ENCODE measurements at regions not wholly inside any gene's neighbourhood (a gene's known extent, or its start where the extent isn't known, plus 50 kb on each side); places are given as distances from the start of the nearest gene placed in this dataset.

DNA sequence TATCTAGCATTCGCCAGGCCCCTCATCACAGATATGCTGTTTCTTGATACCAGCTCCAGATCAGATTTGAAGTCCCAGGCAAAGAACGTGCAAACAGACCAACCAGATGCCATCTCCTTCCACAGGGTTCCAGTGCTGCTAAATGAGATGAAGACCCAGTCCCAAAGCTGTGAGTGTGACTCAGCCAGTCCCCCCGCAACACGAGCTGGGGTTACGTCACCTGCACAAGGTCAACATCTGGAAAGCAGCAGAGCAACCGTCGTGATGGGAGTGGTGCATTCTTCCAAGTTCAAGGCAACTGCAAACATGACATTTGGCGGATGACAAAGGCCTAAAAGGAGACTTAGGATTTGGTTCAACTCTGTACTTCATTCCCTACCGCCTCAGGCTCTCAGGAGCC is 69.6 kb upstream of the TIAM1 start:
- TF ChIP-seq, protein P1, sequence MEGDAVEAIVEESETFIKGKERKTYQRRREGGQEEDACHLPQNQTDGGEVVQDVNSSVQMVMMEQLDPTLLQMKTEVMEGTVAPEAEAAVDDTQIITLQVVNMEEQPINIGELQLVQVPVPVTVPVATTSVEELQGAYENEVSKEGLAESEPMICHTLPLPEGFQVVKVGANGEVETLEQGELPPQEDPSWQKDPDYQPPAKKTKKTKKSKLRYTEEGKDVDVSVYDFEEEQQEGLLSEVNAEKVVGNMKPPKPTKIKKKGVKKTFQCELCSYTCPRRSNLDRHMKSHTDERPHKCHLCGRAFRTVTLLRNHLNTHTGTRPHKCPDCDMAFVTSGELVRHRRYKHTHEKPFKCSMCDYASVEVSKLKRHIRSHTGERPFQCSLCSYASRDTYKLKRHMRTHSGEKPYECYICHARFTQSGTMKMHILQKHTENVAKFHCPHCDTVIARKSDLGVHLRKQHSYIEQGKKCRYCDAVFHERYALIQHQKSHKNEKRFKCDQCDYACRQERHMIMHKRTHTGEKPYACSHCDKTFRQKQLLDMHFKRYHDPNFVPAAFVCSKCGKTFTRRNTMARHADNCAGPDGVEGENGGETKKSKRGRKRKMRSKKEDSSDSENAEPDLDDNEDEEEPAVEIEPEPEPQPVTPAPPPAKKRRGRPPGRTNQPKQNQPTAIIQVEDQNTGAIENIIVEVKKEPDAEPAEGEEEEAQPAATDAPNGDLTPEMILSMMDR (conservative IDR thresholded peaks at IDR 0.05; ENCODE audit: low read depth, low read length): no peak
- no peak for TF ChIP-seq EZH2 (IDR thresholded peaks at IDR 0.05; ENCODE audit: borderline replicate concordance, low read depth, low read length, poor library complexity, severe bottlenecking)
